WTC11 (cell line): ENCODE measurements at regions not wholly inside any gene's neighbourhood (a gene's known extent, or its start where the extent isn't known, plus 50 kb on each side); places are given as distances from the start of the nearest gene placed in this dataset.

Experiments
- ATAC-seq: fragments of 200-7000 bp; cut with Tn5 transposase; 2 replicates; pipeline ENCODE4 v1.10.0; 2021; ENCODE audit warnings: mild to moderate bottlenecking, moderate library complexity
- CTCF ChIA-PET: fragments of 300-600 bp; sonication (Branson Sonifier 250); formaldehyde crosslinking; loops from one replicate; lab custom pipeline; 2021; ENCODE audit warnings: antibody characterized with exemption; lab: Charles Lee
- POLR2A ChIA-PET: fragments of 350-600 bp; sonication (Branson Sonifier 250); formaldehyde crosslinking; loops from one replicate; lab custom pipeline; 2021; ENCODE audit warnings: antibody characterized with exemption; lab: Charles Lee
- DNase-seq: peaks from one replicate; pipeline ENCODE4 v3.0.0; 2021; ENCODE audit warnings: low spot score
- H3K27ac Mint-ChIP-seq: 2 replicates; pipeline ENCODE4 v1.8.0; 2021; ENCODE audit warnings: mixed read lengths
- H3K27me3 Mint-ChIP-seq: 2 replicates; pipeline ENCODE4 v1.8.0; 2021; ENCODE audit warnings: low read depth, mild to moderate bottlenecking, moderate library complexity, mixed read lengths
- H3K36me3 Mint-ChIP-seq: 2 replicates; pipeline ENCODE4 v1.8.0; 2021; ENCODE audit warnings: mixed read lengths
- H3K4me1 Mint-ChIP-seq: 2 replicates; pipeline ENCODE4 v1.8.0; 2022; ENCODE audit warnings: mixed read lengths
- H3K4me3 Mint-ChIP-seq: 2 replicates; pipeline ENCODE4 v1.8.0; 2021; ENCODE audit warnings: mild to moderate bottlenecking, moderate library complexity, mixed read lengths
- H3K9me3 Mint-ChIP-seq: 2 replicates; pipeline ENCODE4 v1.8.0; 2021; ENCODE audit warnings: mixed read lengths
- ATF1 ChIP-seq: sonication (generic); formaldehyde crosslinking; IDR thresholded peaks from 2 replicates; pipeline ENCODE4 v1.8.1; 2023; ENCODE audit warnings: mild to moderate bottlenecking, moderate library complexity, missing genetic modification reagents
- ELF4 ChIP-seq: sonication (generic); formaldehyde crosslinking; IDR thresholded peaks from 2 replicates; pipeline ENCODE4 v1.8.1; 2022; ENCODE audit warnings: low read depth, mild to moderate bottlenecking, moderate library complexity, missing genetic modification reagents
- GABPB1 ChIP-seq: sonication (generic); formaldehyde crosslinking; IDR thresholded peaks from 2 replicates; pipeline ENCODE4 v1.8.1; 2023; ENCODE audit warnings: mild to moderate bottlenecking, missing genetic modification reagents
- HMGA2 ChIP-seq: fragments of 250-450 bp; sonication (Bioruptor Pico); IDR thresholded peaks from 2 replicates; pipeline ENCODE4 v1.4.0; 2021; ENCODE audit warnings: mild to moderate bottlenecking, moderate library complexity
- IRF2 ChIP-seq: sonication (generic); formaldehyde crosslinking; IDR thresholded peaks from 2 replicates; pipeline ENCODE4 v1.8.0; 2022; ENCODE audit warnings: low read depth, missing genetic modification reagents, borderline replicate concordance
- KAT7 ChIP-seq: sonication (generic); formaldehyde crosslinking; IDR thresholded peaks from 2 replicates; pipeline ENCODE4 v1.8.1; 2023; ENCODE audit warnings: missing genetic modification reagents, mild to moderate bottlenecking, borderline replicate concordance
- NR2C2 ChIP-seq: sonication (generic); formaldehyde crosslinking; IDR thresholded peaks from 2 replicates; pipeline ENCODE4 v1.8.0; 2022; ENCODE audit warnings: mild to moderate bottlenecking, missing genetic modification reagents
- NR3C1 ChIP-seq: sonication (generic); formaldehyde crosslinking; conservative IDR thresholded peaks from 2 replicates; pipeline ENCODE4 v1.8.1; 2023; ENCODE audit warnings: low read depth, mild to moderate bottlenecking, missing genetic modification reagents
- OVOL2 ChIP-seq: fragments of 250-450 bp; sonication (Bioruptor Pico); IDR thresholded peaks from 2 replicates; pipeline ENCODE4 v1.9.0; 2021; ENCODE audit warnings: mild to moderate bottlenecking, borderline replicate concordance
- SOX15 ChIP-seq: fragments of 250-450 bp; sonication (Bioruptor Pico); IDR thresholded peaks from 2 replicates; pipeline ENCODE4 v1.9.0; 2021; ENCODE audit warnings: mild to moderate bottlenecking
- TEAD4 ChIP-seq: sonication (generic); formaldehyde crosslinking; IDR thresholded peaks from 2 replicates; pipeline ENCODE4 v1.8.0; 2022; ENCODE audit warnings: mild to moderate bottlenecking, missing genetic modification reagents
- ZBTB21 ChIP-seq: sonication (generic); formaldehyde crosslinking; IDR thresholded peaks from 2 replicates; pipeline ENCODE4 v1.8.1; 2023; ENCODE audit warnings: mild to moderate bottlenecking, missing genetic modification reagents, borderline replicate concordance
- ZNF219 ChIP-seq: sonication (generic); formaldehyde crosslinking; IDR thresholded peaks from 2 replicates; pipeline ENCODE4 v1.8.0; 2023; ENCODE audit warnings: missing genetic modification reagents, mild to moderate bottlenecking, borderline replicate concordance
- ZNF423 ChIP-seq: fragments of 250-450 bp; sonication (Bioruptor Pico); IDR thresholded peaks from 2 replicates; pipeline ENCODE4 v2.1.2; 2022; ENCODE audit warnings: mild to moderate bottlenecking, moderate library complexity
- TF ChIP-seq, protein P1 (sequence below): fragments of 250-450 bp; sonication (Bioruptor Pico); IDR thresholded peaks from 2 replicates; pipeline ENCODE4 v1.8.0; 2021; ENCODE audit warnings: mild to moderate bottlenecking
- TF ChIP-seq, protein P2 (sequence below): sonication (generic); formaldehyde crosslinking; IDR thresholded peaks from 2 replicates; pipeline ENCODE4 v1.8.1; 2023; ENCODE audit warnings: mild to moderate bottlenecking, missing genetic modification reagents, borderline replicate concordance
- TF ChIP-seq, protein P3 (sequence below): fragments of 250-450 bp; sonication (Bioruptor Pico); conservative IDR thresholded peaks from 2 replicates; pipeline ENCODE4 v1.9.0; 2021; ENCODE audit warnings: mild to moderate bottlenecking
- TF ChIP-seq, protein P4 (sequence below): sonication (generic); formaldehyde crosslinking; conservative IDR thresholded peaks from 2 replicates; pipeline ENCODE4 v1.8.1; 2022; ENCODE audit warnings: mild to moderate bottlenecking, missing genetic modification reagents
- TF ChIP-seq, protein P5 (sequence below): sonication (generic); formaldehyde crosslinking; IDR thresholded peaks from 2 replicates; pipeline ENCODE4 v1.8.0; 2022; ENCODE audit warnings: mild to moderate bottlenecking, missing genetic modification reagents
- TF ChIP-seq, protein P6 (sequence below): sonication (generic); formaldehyde crosslinking; IDR thresholded peaks from 2 replicates; pipeline ENCODE4 v1.8.1; 2023; ENCODE audit warnings: mild to moderate bottlenecking, moderate library complexity, missing genetic modification reagents
- TF ChIP-seq, protein P7 (sequence below): sonication (generic); formaldehyde crosslinking; IDR thresholded peaks from 2 replicates; pipeline ENCODE4 v1.8.1; 2023; ENCODE audit warnings: mild to moderate bottlenecking, missing genetic modification reagents
- TF ChIP-seq, protein P8 (sequence below): sonication (generic); formaldehyde crosslinking; IDR thresholded peaks from 2 replicates; pipeline ENCODE4 v1.8.0; 2022; ENCODE audit warnings: mild to moderate bottlenecking, missing genetic modification reagents

DNA sequence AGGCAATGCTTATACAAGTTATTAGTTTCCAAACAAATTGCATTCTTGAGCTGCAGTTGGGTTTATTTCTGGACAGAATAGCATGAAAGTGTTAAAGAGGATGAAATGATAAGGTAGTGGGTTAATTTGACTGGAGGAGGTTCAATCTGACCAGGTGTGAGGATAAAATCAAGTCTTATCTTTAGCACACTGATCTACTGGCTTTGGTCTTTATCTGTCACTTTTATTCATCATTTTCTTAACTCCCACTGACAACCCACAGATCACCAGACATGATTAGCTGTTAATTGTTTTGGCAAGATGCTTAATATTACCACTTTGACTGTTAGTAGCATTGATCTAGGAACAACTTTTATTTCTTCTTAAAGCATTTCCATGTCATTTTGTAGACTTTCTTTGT, 74.4 kb upstream of the CNTLN start:
- Mint-ChIP-seq H3K9me3 (peaks cover 3% of the 10 kb centered on the region; the same call in 1 of the 2 replicates), H3K4me3 (no peak overlapping the region), H3K27ac (no peak overlapping the region), H3K27me3 (no peaks in the 10 kb centered on the region), H3K4me1 (no peaks in the 10 kb centered on the region), H3K36me3 (no peaks in the 10 kb centered on the region)
- CTCF ChIA-PET: no interaction called here
- no peak for ATAC-seq
- DNase-seq: no peak
- TF ChIP-seq HMGA2 (CRISPR knock-in tag) (no peak), TEAD4 (CRISPR knock-in tag) (no peak), IRF2 (CRISPR knock-in tag) (no peak), KAT7 (CRISPR knock-in tag) (no peak), ELF4 (CRISPR knock-in tag) (no peak), ATF1 (CRISPR knock-in tag) (no peak), ZBTB21 (CRISPR knock-in tag) (no peak), SOX15 (CRISPR knock-in tag) (no peak), GABPB1 (no peak), NR3C1 (CRISPR knock-in tag) (no peak), ZNF219 (no peak)
- TF ChIP-seq, protein P1, sequence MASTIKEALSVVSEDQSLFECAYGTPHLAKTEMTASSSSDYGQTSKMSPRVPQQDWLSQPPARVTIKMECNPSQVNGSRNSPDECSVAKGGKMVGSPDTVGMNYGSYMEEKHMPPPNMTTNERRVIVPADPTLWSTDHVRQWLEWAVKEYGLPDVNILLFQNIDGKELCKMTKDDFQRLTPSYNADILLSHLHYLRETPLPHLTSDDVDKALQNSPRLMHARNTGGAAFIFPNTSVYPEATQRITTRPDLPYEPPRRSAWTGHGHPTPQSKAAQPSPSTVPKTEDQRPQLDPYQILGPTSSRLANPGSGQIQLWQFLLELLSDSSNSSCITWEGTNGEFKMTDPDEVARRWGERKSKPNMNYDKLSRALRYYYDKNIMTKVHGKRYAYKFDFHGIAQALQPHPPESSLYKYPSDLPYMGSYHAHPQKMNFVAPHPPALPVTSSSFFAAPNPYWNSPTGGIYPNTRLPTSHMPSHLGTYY (CRISPR knock-in tag): no peak
- TF ChIP-seq, protein P2, sequence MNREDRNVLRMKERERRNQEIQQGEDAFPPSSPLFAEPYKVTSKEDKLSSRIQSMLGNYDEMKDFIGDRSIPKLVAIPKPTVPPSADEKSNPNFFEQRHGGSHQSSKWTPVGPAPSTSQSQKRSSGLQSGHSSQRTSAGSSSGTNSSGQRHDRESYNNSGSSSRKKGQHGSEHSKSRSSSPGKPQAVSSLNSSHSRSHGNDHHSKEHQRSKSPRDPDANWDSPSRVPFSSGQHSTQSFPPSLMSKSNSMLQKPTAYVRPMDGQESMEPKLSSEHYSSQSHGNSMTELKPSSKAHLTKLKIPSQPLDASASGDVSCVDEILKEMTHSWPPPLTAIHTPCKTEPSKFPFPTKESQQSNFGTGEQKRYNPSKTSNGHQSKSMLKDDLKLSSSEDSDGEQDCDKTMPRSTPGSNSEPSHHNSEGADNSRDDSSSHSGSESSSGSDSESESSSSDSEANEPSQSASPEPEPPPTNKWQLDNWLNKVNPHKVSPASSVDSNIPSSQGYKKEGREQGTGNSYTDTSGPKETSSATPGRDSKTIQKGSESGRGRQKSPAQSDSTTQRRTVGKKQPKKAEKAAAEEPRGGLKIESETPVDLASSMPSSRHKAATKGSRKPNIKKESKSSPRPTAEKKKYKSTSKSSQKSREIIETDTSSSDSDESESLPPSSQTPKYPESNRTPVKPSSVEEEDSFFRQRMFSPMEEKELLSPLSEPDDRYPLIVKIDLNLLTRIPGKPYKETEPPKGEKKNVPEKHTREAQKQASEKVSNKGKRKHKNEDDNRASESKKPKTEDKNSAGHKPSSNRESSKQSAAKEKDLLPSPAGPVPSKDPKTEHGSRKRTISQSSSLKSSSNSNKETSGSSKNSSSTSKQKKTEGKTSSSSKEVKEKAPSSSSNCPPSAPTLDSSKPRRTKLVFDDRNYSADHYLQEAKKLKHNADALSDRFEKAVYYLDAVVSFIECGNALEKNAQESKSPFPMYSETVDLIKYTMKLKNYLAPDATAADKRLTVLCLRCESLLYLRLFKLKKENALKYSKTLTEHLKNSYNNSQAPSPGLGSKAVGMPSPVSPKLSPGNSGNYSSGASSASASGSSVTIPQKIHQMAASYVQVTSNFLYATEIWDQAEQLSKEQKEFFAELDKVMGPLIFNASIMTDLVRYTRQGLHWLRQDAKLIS: no peak
- TF ChIP-seq, protein P3, sequence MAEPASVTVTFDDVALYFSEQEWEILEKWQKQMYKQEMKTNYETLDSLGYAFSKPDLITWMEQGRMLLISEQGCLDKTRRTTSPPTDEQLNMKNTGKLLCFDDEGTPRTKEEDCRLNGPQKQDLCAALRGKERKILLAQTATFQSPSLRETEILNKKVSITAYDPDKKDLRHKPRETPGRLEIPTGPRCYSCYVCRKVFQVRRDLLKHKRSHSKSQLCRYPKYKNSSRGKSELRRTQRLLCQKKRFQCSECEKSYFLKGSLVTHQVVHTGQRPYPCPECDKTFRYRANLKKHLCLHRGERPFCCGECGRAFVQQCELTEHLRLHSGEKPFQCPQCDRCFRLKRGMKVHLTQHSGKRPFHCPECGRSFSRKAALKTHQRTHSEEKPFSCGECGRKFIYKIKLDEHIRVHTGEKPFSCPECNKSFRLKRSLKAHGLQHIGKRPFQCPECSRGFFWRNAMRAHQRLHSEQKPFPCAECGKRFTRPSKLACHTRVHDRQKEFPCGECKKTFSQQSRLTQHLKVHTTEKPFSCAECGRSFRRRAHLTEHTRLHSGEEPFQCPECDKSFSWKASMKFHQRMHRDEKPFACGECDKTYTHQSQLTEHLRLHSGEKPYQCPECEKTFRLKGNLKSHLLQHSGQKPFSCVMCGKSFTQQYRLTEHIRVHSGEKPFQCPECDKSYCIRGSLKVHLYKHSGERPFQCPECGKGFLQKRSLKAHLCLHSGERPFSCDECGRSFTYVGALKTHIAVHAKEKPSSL (CRISPR knock-in tag): no peak
- TF ChIP-seq, protein P4, sequence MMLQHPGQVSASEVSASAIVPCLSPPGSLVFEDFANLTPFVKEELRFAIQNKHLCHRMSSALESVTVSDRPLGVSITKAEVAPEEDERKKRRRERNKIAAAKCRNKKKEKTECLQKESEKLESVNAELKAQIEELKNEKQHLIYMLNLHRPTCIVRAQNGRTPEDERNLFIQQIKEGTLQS (CRISPR knock-in tag): no peak
- TF ChIP-seq, protein P5, sequence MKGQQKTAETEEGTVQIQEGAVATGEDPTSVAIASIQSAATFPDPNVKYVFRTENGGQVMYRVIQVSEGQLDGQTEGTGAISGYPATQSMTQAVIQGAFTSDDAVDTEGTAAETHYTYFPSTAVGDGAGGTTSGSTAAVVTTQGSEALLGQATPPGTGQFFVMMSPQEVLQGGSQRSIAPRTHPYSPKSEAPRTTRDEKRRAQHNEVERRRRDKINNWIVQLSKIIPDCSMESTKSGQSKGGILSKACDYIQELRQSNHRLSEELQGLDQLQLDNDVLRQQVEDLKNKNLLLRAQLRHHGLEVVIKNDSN (CRISPR knock-in tag): no peak
- POLR2A ChIA-PET: no interaction called here

DNA sequence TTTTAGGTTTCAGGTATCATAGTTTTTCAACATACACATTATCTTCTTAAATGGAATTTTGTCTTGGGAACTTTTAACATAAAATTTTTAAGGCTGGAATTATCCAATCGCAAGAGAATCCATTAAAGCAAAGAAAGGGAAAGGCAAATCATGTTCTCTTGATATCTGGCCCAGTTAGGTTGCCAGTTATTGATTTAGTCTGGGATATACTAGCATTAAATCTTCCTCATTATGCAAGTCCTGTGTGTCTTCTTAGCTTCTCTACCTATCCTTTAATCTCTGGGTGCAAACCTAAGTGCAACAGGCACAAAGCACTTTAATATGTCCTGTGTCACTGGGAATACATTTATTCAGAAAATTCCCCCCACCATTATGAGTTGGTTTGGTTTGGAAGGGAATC, 75.4 kb upstream of the CNTLN start:
- peaks cover 3% of the 10 kb centered on the region; the same call in 1 of the 2 replicates for H3K9me3 Mint-ChIP-seq
- H3K27ac Mint-ChIP-seq: no peak overlapping the region
- H3K4me3 Mint-ChIP-seq: no peak overlapping the region
- POLR2A ChIA-PET: no interaction called here
- no peaks in the 10 kb centered on the region for H3K36me3 Mint-ChIP-seq
- H3K27me3 Mint-ChIP-seq: no peaks in the 10 kb centered on the region
- CTCF ChIA-PET: no interaction called here
- H3K4me1 Mint-ChIP-seq: no peaks in the 10 kb centered on the region
- ATAC-seq: no peak
- DNase-seq: no peak
- TF ChIP-seq ATF1 (CRISPR knock-in tag): no peak
- TF ChIP-seq, protein P6, sequence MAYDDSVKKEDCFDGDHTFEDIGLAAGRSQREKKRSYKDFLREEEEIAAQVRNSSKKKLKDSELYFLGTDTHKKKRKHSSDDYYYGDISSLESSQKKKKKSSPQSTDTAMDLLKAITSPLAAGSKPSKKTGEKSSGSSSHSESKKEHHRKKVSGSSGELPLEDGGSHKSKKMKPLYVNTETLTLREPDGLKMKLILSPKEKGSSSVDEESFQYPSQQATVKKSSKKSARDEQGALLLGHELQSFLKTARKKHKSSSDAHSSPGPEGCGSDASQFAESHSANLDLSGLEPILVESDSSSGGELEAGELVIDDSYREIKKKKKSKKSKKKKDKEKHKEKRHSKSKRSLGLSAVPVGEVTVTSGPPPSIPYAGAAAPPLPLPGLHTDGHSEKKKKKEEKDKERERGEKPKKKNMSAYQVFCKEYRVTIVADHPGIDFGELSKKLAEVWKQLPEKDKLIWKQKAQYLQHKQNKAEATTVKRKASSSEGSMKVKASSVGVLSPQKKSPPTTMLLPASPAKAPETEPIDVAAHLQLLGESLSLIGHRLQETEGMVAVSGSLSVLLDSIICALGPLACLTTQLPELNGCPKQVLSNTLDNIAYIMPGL (CRISPR knock-in tag): no peak
- no peak for TF ChIP-seq OVOL2 (CRISPR knock-in tag)
- TF ChIP-seq, protein P7, sequence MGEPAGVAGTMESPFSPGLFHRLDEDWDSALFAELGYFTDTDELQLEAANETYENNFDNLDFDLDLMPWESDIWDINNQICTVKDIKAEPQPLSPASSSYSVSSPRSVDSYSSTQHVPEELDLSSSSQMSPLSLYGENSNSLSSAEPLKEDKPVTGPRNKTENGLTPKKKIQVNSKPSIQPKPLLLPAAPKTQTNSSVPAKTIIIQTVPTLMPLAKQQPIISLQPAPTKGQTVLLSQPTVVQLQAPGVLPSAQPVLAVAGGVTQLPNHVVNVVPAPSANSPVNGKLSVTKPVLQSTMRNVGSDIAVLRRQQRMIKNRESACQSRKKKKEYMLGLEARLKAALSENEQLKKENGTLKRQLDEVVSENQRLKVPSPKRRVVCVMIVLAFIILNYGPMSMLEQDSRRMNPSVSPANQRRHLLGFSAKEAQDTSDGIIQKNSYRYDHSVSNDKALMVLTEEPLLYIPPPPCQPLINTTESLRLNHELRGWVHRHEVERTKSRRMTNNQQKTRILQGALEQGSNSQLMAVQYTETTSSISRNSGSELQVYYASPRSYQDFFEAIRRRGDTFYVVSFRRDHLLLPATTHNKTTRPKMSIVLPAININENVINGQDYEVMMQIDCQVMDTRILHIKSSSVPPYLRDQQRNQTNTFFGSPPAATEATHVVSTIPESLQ (CRISPR knock-in tag): no peak
- TF ChIP-seq NR2C2 (CRISPR knock-in tag): no peak
- no peak for TF ChIP-seq ZNF423 (CRISPR knock-in tag)
- TF ChIP-seq IRF2 (CRISPR knock-in tag): no peak
- TF ChIP-seq TEAD4 (CRISPR knock-in tag): no peak
- no peak for TF ChIP-seq ZBTB21 (CRISPR knock-in tag)
- TF ChIP-seq, protein P8, sequence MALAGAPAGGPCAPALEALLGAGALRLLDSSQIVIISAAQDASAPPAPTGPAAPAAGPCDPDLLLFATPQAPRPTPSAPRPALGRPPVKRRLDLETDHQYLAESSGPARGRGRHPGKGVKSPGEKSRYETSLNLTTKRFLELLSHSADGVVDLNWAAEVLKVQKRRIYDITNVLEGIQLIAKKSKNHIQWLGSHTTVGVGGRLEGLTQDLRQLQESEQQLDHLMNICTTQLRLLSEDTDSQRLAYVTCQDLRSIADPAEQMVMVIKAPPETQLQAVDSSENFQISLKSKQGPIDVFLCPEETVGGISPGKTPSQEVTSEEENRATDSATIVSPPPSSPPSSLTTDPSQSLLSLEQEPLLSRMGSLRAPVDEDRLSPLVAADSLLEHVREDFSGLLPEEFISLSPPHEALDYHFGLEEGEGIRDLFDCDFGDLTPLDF (CRISPR knock-in tag): no peak
- no peak for TF ChIP-seq HMGA2 (CRISPR knock-in tag)
